HCT116 (cell line): ENCODE measurements at regions not wholly inside any gene's neighbourhood (a gene's known extent, or its start where the extent isn't known, plus 50 kb on each side); places are given as distances from the start of the nearest gene placed in this dataset.

Experiments
- ATAC-seq: fragments of 200-7000 bp; cut with Tn5 transposase; 2 replicates; pipeline ENCODE4 v1.9.1; 2020; ENCODE audit warnings: mild to moderate bottlenecking, moderate library complexity
- BruUV-seq: library from RNA; stranded (reverse); fragments of 400-500 nt; replicated peaks from 2 replicates; lab custom pipeline; 2021; lab: Mats Ljungman, UMichigan
- CTCF ChIA-PET: fragments of 300-600 bp; sonication (Branson Sonifier 250); formaldehyde crosslinking; loops from one replicate; lab custom pipeline; 2021; ENCODE audit warnings: antibody characterized with exemption; lab: Charles Lee
- POLR2A ChIA-PET: fragments of 300-600, 350-600 bp; sonication (Branson Sonifier 250); formaldehyde crosslinking; loops from one replicate; lab custom pipeline; 2021; ENCODE audit warnings: antibody characterized with exemption; lab: Charles Lee
- RAD21 ChIA-PET, 2 experiments: fragments of 300-600 bp; sonication (Branson Sonifier 250); formaldehyde crosslinking; loops; one replicate each; lab custom pipeline; 2023; ENCODE audit warnings: low total read pairs in 2 of 2; ENCODE audit not compliant: uncharacterized antibody in 2 of 2, unreplicated experiment in 2 of 2, low non-redundant PET in 1 of 2; lab: Charles Lee
- DNase-seq: peaks from one replicate; pipeline ENCODE4 v3.0.0-alpha.2; 2010; ENCODE audit warnings: low read depth, low spot score
- H2AFZ ChIP-seq: fragments of 200-600 bp; shearing (Covaris generic), sonication (generic); 2 replicates; pipeline ENCODE4 v1.6.1; 2017; ENCODE audit warnings: low read depth, mixed run types, mixed read lengths, antibody characterized with exemption, low read length; ENCODE audit not compliant: poor library complexity, severe bottlenecking
- H3K27ac ChIP-seq: 2 replicates; pipeline ENCODE4 v1.5.1; 2012; ENCODE audit warnings: low read depth, low read length
- H3K27me3 ChIP-seq: fragments of 200-600 bp; sonication (generic); 2 replicates; pipeline ENCODE4 v1.6.1; 2016; ENCODE audit warnings: mixed run types, low read length, mixed read lengths; ENCODE audit not compliant: insufficient read depth
- H3K36me3 ChIP-seq, 2 experiments: fragments of 200-500 bp in 1 of 2; fragments of 200-600 bp in 1 of 2; sonication (Bioruptor generic) in 1 of 2; sonication (generic) in 1 of 2; 2 replicates each; pipeline versions ENCODE4 v1.5.1 to v1.6.1; 2014 to 2016; ENCODE audit warnings: low read length in 2 of 2, inconsistent platforms in 1 of 2, mixed read lengths in 1 of 2, mixed run types in 1 of 2; ENCODE audit not compliant: insufficient read depth in 2 of 2, control insufficient read depth in 1 of 2
- H3K4me1 ChIP-seq, 2 experiments: fragments of 200-600 bp in 1 of 2; sonication (generic) in 1 of 2; 2 replicates each; pipeline versions ENCODE4 v1.5.1 to v1.6.1; 2012 to 2017; ENCODE audit warnings: low read length in 2 of 2, inconsistent platforms in 1 of 2, mild to moderate bottlenecking in 1 of 2, mixed read lengths in 1 of 2, mixed run types in 1 of 2, moderate library complexity in 1 of 2; ENCODE audit not compliant: insufficient read depth in 2 of 2, control insufficient read depth in 1 of 2
- H3K4me2 ChIP-seq: fragments of 200-600 bp; sonication (generic); 2 replicates; pipeline ENCODE4 v1.6.1; 2017; ENCODE audit warnings: mixed run types, low read length, mixed read lengths
- H3K4me3 ChIP-seq, 2 experiments: fragments of 200-600 bp in 1 of 2; sonication (generic) in 1 of 2; replicated peaks in 1 of 2; 2 replicates each; pipeline ENCODE4 v1.5.1; 2011 to 2016; ENCODE audit warnings: low read length in 2 of 2, control low read depth in 1 of 2, low read depth in 1 of 2, mild to moderate bottlenecking in 1 of 2, mixed read lengths in 1 of 2, mixed run types in 1 of 2
- H3K79me2 ChIP-seq: fragments of 200-600 bp; sonication (generic); 2 replicates; pipeline ENCODE4 v1.6.1; 2017; ENCODE audit warnings: mild to moderate bottlenecking, mixed run types, low read length, moderate library complexity, mixed read lengths; ENCODE audit not compliant: insufficient read depth
- H3K9ac ChIP-seq: fragments of 200-600 bp; sonication (generic); 2 replicates; pipeline ENCODE4 v1.6.1; 2016; ENCODE audit warnings: low read length, mixed read lengths
- H3K9me2 ChIP-seq: fragments of 200-600 bp; sonication (generic), shearing (Covaris generic); 2 replicates; pipeline ENCODE4 v1.6.1; 2017; ENCODE audit warnings: mixed run types, mild to moderate bottlenecking, moderate library complexity; ENCODE audit not compliant: insufficient read depth
- H3K9me3 ChIP-seq, 2 experiments: fragments of 200-500 bp in 1 of 2; fragments of 200-600 bp in 1 of 2; sonication (Bioruptor generic) in 1 of 2; sonication (generic) in 1 of 2; 2 replicates each; pipeline ENCODE4 v1.6.1; 2014 to 2017; ENCODE audit warnings: low read length in 2 of 2, mixed read lengths in 2 of 2, inconsistent platforms in 1 of 2, low read depth in 1 of 2, mild to moderate bottlenecking in 1 of 2, mixed run types in 1 of 2, moderate library complexity in 1 of 2; ENCODE audit not compliant: control insufficient read depth in 1 of 2, insufficient read depth in 1 of 2
- H4K20me1 ChIP-seq: fragments of 200-600 bp; sonication (generic), shearing (Covaris generic); 2 replicates; pipeline ENCODE4 v1.6.1; 2017; ENCODE audit warnings: mixed run types, mild to moderate bottlenecking, moderate library complexity; ENCODE audit not compliant: insufficient read depth
- CEBPB ChIP-seq: IDR thresholded peaks from 2 replicates; pipeline ENCODE4 v1.6.1; 2012; ENCODE audit warnings: low read depth
- ELF1 ChIP-seq: IDR thresholded peaks from 2 replicates; pipeline ENCODE4 v1.6.1; 2012; ENCODE audit warnings: low read depth, borderline replicate concordance
- EZH2phosphoT487 ChIP-seq: fragments of 200-600 bp; IDR thresholded peaks from 2 replicates; pipeline ENCODE4 v1.6.1; 2018; ENCODE audit warnings: antibody characterized with exemption, borderline replicate concordance
- FOSL1 ChIP-seq: IDR thresholded peaks from 2 replicates; pipeline ENCODE4 v1.6.1; 2012; ENCODE audit warnings: low read depth
- SIN3A ChIP-seq: IDR thresholded peaks from 2 replicates; pipeline ENCODE4 v1.6.1; 2012; ENCODE audit warnings: low read depth
- TCF7L2 ChIP-seq: IDR thresholded peaks from 2 replicates; pipeline ENCODE4 v1.7.0; 2011; ENCODE audit warnings: borderline replicate concordance, inconsistent platforms; ENCODE audit not compliant: insufficient read depth, insufficient read length; ENCODE audit errors: extremely low read depth
- ZFX ChIP-seq: fragments of 450-650 bp; IDR thresholded peaks from 2 replicates; pipeline ENCODE4 v1.6.1; 2017
- intact Hi-C: fragments of 100-400 bp; cut with micrococcal nuclease; formaldehyde crosslinking; loops from 2 replicates; pipeline ENCODE4 v1.10.0; 2022
- TF ChIP-seq, protein P1 (sequence below): IDR thresholded peaks from 2 replicates; pipeline ENCODE4 v1.6.1; 2011; ENCODE audit warnings: mild to moderate bottlenecking, low read length, moderate library complexity; ENCODE audit not compliant: insufficient replicate concordance; ENCODE audit errors: extremely low read depth
- TF ChIP-seq, protein P2 (sequence below): IDR thresholded peaks from 2 replicates; pipeline ENCODE4 v1.6.1; 2012
- TF ChIP-seq, protein P3 (sequence below): IDR thresholded peaks from 2 replicates; pipeline ENCODE4 v1.6.1; 2012

DNA sequence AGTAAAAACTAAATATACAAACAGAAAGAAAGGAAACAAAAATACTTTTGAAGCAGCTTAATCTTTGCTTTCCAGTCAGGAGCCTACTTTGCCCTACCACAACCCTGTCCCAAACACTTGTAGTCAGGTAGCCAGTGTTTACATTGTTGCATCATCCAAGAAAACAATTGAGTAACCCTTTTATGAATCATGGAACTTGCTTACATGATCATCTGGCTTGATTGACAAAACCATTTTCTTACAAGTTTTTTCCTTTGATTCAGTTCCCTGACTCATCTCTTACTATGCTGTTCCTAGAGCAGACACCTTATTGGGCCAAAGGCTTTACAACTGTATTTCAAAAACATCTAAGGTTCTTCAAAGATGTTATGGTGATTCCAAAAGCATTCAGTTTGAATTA lies 740.1 kb downstream of the KLHL13 start:
- ATAC-seq (no peak), DNase-seq (peak; percentile 12)
- POLR2A ChIA-PET: no interaction called here
- no peak overlapping the region for H3K9ac ChIP-seq
- H3K4me2 ChIP-seq: no peak overlapping the region
- H3K4me3 ChIP-seq: no peak overlapping the region
- H3K79me2 ChIP-seq: no peaks in the 10 kb centered on the region
- no peak overlapping the region for H2AFZ ChIP-seq
- H3K27ac ChIP-seq: no peak overlapping the region
- no peaks in the 10 kb centered on the region for H3K27me3 ChIP-seq
- CTCF ChIA-PET: no interaction called here
- no peaks in the 10 kb centered on the region for H4K20me1 ChIP-seq
- no peaks in the 10 kb centered on the region for H3K4me1 ChIP-seq
- no peaks in the 10 kb centered on the region for H3K9me2 ChIP-seq
- no peaks in the 10 kb centered on the region for H3K36me3 ChIP-seq
- intact Hi-C loops: no loop called here
- TF ChIP-seq, protein P1, sequence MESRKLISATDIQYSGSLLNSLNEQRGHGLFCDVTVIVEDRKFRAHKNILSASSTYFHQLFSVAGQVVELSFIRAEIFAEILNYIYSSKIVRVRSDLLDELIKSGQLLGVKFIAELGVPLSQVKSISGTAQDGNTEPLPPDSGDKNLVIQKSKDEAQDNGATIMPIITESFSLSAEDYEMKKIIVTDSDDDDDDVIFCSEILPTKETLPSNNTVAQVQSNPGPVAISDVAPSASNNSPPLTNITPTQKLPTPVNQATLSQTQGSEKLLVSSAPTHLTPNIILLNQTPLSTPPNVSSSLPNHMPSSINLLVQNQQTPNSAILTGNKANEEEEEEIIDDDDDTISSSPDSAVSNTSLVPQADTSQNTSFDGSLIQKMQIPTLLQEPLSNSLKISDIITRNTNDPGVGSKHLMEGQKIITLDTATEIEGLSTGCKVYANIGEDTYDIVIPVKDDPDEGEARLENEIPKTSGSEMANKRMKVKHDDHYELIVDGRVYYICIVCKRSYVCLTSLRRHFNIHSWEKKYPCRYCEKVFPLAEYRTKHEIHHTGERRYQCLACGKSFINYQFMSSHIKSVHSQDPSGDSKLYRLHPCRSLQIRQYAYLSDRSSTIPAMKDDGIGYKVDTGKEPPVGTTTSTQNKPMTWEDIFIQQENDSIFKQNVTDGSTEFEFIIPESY: no peak
- TF ChIP-seq, protein P2, sequence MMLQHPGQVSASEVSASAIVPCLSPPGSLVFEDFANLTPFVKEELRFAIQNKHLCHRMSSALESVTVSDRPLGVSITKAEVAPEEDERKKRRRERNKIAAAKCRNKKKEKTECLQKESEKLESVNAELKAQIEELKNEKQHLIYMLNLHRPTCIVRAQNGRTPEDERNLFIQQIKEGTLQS: 0 out of 2 replicates have a peak, but pooled peaks have one; percentile 33
- peak; percentile 12 for TF ChIP-seq TCF7L2
- peak; percentile 79 for TF ChIP-seq CEBPB
- TF ChIP-seq, protein P3, sequence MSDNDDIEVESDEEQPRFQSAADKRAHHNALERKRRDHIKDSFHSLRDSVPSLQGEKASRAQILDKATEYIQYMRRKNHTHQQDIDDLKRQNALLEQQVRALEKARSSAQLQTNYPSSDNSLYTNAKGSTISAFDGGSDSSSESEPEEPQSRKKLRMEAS: no peak
- TF ChIP-seq FOSL1: 0 out of 2 replicates have a peak, but pooled peaks have one; percentile 16
- BruUV-seq: no TSS peak
- RAD21 ChIA-PET: no interaction called here
- no peaks in the 10 kb centered on the region for H3K9me3 ChIP-seq

DNA sequence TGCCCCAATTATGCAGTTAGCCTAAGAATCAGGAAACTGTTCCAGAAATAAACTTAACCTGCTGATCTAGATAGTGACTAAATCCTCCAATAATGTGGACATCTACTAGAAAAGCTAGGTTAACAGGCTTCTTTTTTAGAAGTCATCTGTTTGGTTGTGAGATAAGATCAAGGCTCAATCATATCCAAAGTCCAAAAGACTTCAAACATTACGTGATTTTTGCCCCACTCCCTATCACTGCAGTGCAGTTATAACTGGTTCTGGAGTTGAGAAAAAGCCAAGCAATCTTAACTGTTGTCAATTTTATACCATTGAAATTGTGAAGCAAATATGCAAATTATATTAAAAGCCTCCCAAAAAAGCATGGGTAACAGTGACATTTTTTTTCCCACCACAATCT lies 781.4 kb downstream of the KLHL13 start:
- no peak overlapping the region for H3K9ac ChIP-seq
- H3K79me2 ChIP-seq: no peaks in the 10 kb centered on the region
- ATAC-seq (no peak), DNase-seq (no peak)
- H3K4me2 ChIP-seq: no peak overlapping the region
- H3K36me3 ChIP-seq: no peaks in the 10 kb centered on the region
- no peak overlapping the region for H3K4me3 ChIP-seq
- ChIA-PET POLR2A (no interaction called here), RAD21 (no interaction called here), CTCF (no interaction called here)
- H3K4me1 ChIP-seq: no peaks in the 10 kb centered on the region
- TF ChIP-seq, protein P3: no peak
- TF ChIP-seq CEBPB (no peak), EZH2phosphoT487 (no peak), ELF1 (no peak), ZFX (no peak), SIN3A (no peak)
- no peak overlapping the region for H2AFZ ChIP-seq
- intact Hi-C loops: no loop called here
- H3K27me3 ChIP-seq: no peaks in the 10 kb centered on the region
- no peak overlapping the region for H3K27ac ChIP-seq
- no peaks in the 10 kb centered on the region for H4K20me1 ChIP-seq
- H3K9me2 ChIP-seq: no peaks in the 10 kb centered on the region
- H3K9me3 ChIP-seq: no peaks in the 10 kb centered on the region
- BruUV-seq: no TSS peak
